ENCODE measurements at regions not wholly inside any gene's neighbourhood (a gene's known extent, or its start where the extent isn't known, plus 50 kb on each side); places are given as distances from the start of the nearest gene placed in this dataset.

DNA sequence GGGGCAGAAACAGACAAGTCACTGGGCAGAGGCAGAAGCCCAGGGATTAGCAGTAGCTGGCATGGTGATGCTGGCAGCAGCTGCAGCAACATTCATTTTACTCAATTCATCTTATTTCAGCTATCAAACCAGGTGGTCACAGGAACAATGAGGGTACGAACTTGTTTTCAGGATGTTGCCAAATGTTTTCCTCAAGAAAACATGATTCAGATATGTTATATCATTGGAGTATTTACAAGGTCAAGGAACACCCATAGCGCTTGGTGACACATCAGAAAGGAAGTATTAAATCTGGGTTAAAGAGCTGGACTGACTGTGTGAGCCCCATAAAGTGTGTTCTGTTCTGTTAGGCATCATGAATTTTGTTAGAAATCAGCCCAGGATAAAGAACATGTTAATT, 456.9 kb upstream of the ID4 start:
- no peak overlapping the region for H3K23ac ChIP-seq (ENCODE audit: low read depth, low read length)
- BruUV-seq (replicated peaks): no TSS peak
- no peak overlapping the region for H4K8ac ChIP-seq (ENCODE audit: low read depth in 2 of 2, low read length in 2 of 2)
- no peak for TF ChIP-seq CEBPB (IDR thresholded peaks at IDR 0.05; ENCODE audit: low read depth, low read length)
- no peak for TF ChIP-seq RAD21 (IDR thresholded peaks at IDR 0.05; ENCODE audit: low read length)
- TF ChIP-seq CHD1 (IDR thresholded peaks at IDR 0.05; ENCODE audit: low read depth, low read length): no peak
- no peak for TF ChIP-seq POLR2A (IDR thresholded peaks at IDR 0.05; ENCODE audit: low read depth, low read length)
- TF ChIP-seq SMC3 (IDR thresholded peaks at IDR 0.05; ENCODE audit: low read depth, low read length): no peak
- TF ChIP-seq NFE2L2 (IDR thresholded peaks at IDR 0.05; ENCODE audit: low read depth, low read length): no peak
- TF ChIP-seq FOS (IDR thresholded peaks at IDR 0.05; ENCODE audit: low read depth, low read length): no peak
- no peak for TF ChIP-seq RCOR1 (IDR thresholded peaks at IDR 0.05; ENCODE audit: insufficient replicate concordance, low read length)
- TF ChIP-seq BHLHE40 (IDR thresholded peaks at IDR 0.05; ENCODE audit: low read depth, low read length): no peak
- TF ChIP-seq MXI1 (IDR thresholded peaks at IDR 0.05; ENCODE audit: borderline replicate concordance, low read depth, low read length): no peak
- no peak for TF ChIP-seq RFX5 (IDR thresholded peaks at IDR 0.05; ENCODE audit: low read depth, low read length)
- TF ChIP-seq, protein P1, sequence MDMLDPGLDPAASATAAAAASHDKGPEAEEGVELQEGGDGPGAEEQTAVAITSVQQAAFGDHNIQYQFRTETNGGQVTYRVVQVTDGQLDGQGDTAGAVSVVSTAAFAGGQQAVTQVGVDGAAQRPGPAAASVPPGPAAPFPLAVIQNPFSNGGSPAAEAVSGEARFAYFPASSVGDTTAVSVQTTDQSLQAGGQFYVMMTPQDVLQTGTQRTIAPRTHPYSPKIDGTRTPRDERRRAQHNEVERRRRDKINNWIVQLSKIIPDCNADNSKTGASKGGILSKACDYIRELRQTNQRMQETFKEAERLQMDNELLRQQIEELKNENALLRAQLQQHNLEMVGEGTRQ (IDR thresholded peaks at IDR 0.05; ENCODE audit: low read depth, low read length): no peak
- TF ChIP-seq, protein P2, sequence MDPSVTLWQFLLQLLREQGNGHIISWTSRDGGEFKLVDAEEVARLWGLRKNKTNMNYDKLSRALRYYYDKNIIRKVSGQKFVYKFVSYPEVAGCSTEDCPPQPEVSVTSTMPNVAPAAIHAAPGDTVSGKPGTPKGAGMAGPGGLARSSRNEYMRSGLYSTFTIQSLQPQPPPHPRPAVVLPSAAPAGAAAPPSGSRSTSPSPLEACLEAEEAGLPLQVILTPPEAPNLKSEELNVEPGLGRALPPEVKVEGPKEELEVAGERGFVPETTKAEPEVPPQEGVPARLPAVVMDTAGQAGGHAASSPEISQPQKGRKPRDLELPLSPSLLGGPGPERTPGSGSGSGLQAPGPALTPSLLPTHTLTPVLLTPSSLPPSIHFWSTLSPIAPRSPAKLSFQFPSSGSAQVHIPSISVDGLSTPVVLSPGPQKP (IDR thresholded peaks at IDR 0.05; ENCODE audit: borderline replicate concordance, low read depth, low read length): no peak
- no peak overlapping the region for H2BK120ac ChIP-seq (ENCODE audit: low read depth, low read length)
- H3K9me3 ChIP-seq (ENCODE audit: control insufficient read depth, insufficient read depth, low read length): peaks cover 4% of the 10 kb centered on the region
- H3K4me1 ChIP-seq (ENCODE audit: control insufficient read depth, insufficient read depth, low read length): no peaks in the 10 kb centered on the region
- intact Hi-C loops (cut with micrococcal nuclease) (no loop called here), dilution Hi-C loops (cut with HindIII; ENCODE audit: low sequenced_read_pairs, unreplicated experiment) (no loop called here), in situ Hi-C loops (cut with MboI; ENCODE audit: low sequenced_read_pairs) (no loop called here)
- no peaks in the 10 kb centered on the region for H4K20me1 ChIP-seq (ENCODE audit: insufficient read depth, low read length)
- H4K91ac ChIP-seq (ENCODE audit: insufficient read depth, low read depth, low read length): no peak overlapping the region
- no peak overlapping the region for H2BK15ac ChIP-seq (ENCODE audit: low read depth, low read length)
- no peaks in the 10 kb centered on the region for H3K27me3 ChIP-seq (ENCODE audit: control insufficient read depth, insufficient read depth, low read length)
- H2AK9ac ChIP-seq (replicated peaks; ENCODE audit: low read depth, low read length, poor library complexity): no peak overlapping the region
- DNase-seq: no peak
- no peak for ATAC-seq (ENCODE audit: low read depth)
- no peak overlapping the region for H4K5ac ChIP-seq (ENCODE audit: low read depth, low read length)
- no peak overlapping the region for H3K4ac ChIP-seq (ENCODE audit: low read depth, low read length)
- no peaks in the 10 kb centered on the region for H3K36me3 ChIP-seq (ENCODE audit: control insufficient read depth, insufficient read depth, low read length)
- H3K9me1 ChIP-seq (ENCODE audit: insufficient read depth, low read length): no peaks in the 10 kb centered on the region
- no peak overlapping the region for H2BK5ac ChIP-seq (ENCODE audit: low read depth, low read length, poor library complexity, severe bottlenecking)
- ChIA-PET POLR2A (ENCODE audit: unreplicated experiment) (no interaction called here), CTCF (no interaction called here)
- 67% methylated on average over 1 of the region's 2 CpGs; no CpG with 5 or more reads in 1 of the 2 experiments for WGBS, 2 experiments (ENCODE audit: extremely low coverage in 2 of 2, insufficient read length in 1 of 2)
- H3K4me2 ChIP-seq (ENCODE audit: low read depth, low read length): no peak overlapping the region
- H3K9ac ChIP-seq (ENCODE audit: low read depth, low read length): no peak overlapping the region
- no peak overlapping the region for H3K56ac ChIP-seq (ENCODE audit: extremely low read depth, insufficient read depth, low read length)
- no peak overlapping the region for H3K27ac ChIP-seq (ENCODE audit: insufficient read depth, low read length)
- no peaks in the 10 kb centered on the region for H3K79me1 ChIP-seq (ENCODE audit: low read depth in 1 of 2, low read length in 2 of 2)
- no peak overlapping the region for H3K14ac ChIP-seq (replicated peaks; ENCODE audit: low read depth, low read length)
- no peak overlapping the region for H3K4me3 ChIP-seq (ENCODE audit: insufficient read depth, low read depth, low read length)
- H3K18ac ChIP-seq (ENCODE audit: low read depth, low read length): no peak overlapping the region
- H2BK20ac ChIP-seq (ENCODE audit: low read depth, low read length): no peak overlapping the region
- no peak overlapping the region for H2AK5ac ChIP-seq (ENCODE audit: low read depth, low read length)
- no peak overlapping the region for H2AFZ ChIP-seq (replicated peaks; ENCODE audit: low read length, poor library complexity)

Measured in IMR-90 (cell line).